GM23338 (cell line): ENCODE measurements at regions not wholly inside any gene's neighbourhood (a gene's known extent, or its start where the extent isn't known, plus 50 kb on each side); places are given as distances from the start of the nearest gene placed in this dataset.
A peak's percentile ranks its signal among the peaks of the same experiment; 100 is the strongest.

Experiments used
- EZH2 ChIP-seq: fragments of 200-600 bp; sonication (generic); IDR thresholded peaks from one replicate; pipeline ENCODE4 v1.8.0; 2017; ENCODE audit warnings: antibody characterized with exemption, mild to moderate bottlenecking, low read depth; ENCODE audit not compliant: unreplicated experiment
- EZH2phosphoT487 ChIP-seq: fragments of 200-600 bp; sonication (generic); IDR thresholded peaks from one replicate; pipeline ENCODE4 v1.8.1; 2018; ENCODE audit warnings: antibody characterized with exemption; ENCODE audit not compliant: unreplicated experiment
- TF ChIP-seq, protein P1 (sequence below), 2 experiments: fragments of 200-600 bp in 1 of 2; sonication (generic) in 1 of 2; conservative IDR thresholded peaks; 2 replicates each; pipeline versions ENCODE4 v1.5.1 to v1.6.1; 2016 to 2017; ENCODE audit warnings: antibody characterized with exemption in 2 of 2, low read depth in 2 of 2, mild to moderate bottlenecking in 2 of 2, moderate library complexity in 1 of 2

DNA sequence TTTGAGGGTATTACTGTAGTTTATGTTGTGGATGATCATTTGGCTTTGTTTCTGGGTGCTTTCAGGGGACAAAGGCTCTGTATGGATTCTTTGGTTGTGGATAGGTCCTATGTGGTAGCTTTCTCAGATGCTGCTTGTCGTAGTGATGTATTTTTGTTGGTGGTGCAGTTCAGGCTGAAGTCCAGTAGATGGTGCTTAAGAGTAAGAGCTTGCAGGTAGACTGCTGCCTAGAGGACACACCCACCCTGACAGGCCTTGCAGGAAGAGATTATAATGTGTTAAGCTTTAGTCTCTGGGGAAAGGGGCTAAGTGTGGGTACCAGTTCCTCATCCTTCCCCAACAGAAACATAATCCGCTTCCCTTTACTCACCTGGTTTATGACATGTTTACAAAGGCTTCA is 62.6 kb upstream of the ADGRB3 start:
- TF ChIP-seq EZH2: no peak
- TF ChIP-seq, protein P1, sequence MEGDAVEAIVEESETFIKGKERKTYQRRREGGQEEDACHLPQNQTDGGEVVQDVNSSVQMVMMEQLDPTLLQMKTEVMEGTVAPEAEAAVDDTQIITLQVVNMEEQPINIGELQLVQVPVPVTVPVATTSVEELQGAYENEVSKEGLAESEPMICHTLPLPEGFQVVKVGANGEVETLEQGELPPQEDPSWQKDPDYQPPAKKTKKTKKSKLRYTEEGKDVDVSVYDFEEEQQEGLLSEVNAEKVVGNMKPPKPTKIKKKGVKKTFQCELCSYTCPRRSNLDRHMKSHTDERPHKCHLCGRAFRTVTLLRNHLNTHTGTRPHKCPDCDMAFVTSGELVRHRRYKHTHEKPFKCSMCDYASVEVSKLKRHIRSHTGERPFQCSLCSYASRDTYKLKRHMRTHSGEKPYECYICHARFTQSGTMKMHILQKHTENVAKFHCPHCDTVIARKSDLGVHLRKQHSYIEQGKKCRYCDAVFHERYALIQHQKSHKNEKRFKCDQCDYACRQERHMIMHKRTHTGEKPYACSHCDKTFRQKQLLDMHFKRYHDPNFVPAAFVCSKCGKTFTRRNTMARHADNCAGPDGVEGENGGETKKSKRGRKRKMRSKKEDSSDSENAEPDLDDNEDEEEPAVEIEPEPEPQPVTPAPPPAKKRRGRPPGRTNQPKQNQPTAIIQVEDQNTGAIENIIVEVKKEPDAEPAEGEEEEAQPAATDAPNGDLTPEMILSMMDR (conservative IDR thresholded peaks at IDR 0.05; ENCODE audit: low read depth in 2 of 2): peak; percentile 88 to 91
- no peak for TF ChIP-seq EZH2phosphoT487
